ENCODE measurements at regions not wholly inside any gene's neighbourhood (a gene's known extent, or its start where the extent isn't known, plus 50 kb on each side); places are given as distances from the start of the nearest gene placed in this dataset.
"Not testable (repeated sequence)": the region's sequence is repeated elsewhere in the genome, so short reads cannot be mapped to it uniquely, and the experiment has no call there.

- POLR2A ChIA-PET = interaction anchor here (0.6 kb wide), 1 partner anchor 736 kb away, joined by 3 read pairs; the partner anchor contains the start of gene IFT74
- CTCF ChIA-PET = interaction anchor here (0.5 to 0.6 kb wide), 3 partner anchors 59 to 251 kb away, joined by 3 to 5 read pairs (median 5); no protein-coding TSS in a partner anchor
- DNase-seq (ENCODE audit: low read depth, low spot score) = no peak
Measured at GRCh38 chr9:26220367-26220766, 542.1 kb upstream of the TUSC1 start.

DNA sequence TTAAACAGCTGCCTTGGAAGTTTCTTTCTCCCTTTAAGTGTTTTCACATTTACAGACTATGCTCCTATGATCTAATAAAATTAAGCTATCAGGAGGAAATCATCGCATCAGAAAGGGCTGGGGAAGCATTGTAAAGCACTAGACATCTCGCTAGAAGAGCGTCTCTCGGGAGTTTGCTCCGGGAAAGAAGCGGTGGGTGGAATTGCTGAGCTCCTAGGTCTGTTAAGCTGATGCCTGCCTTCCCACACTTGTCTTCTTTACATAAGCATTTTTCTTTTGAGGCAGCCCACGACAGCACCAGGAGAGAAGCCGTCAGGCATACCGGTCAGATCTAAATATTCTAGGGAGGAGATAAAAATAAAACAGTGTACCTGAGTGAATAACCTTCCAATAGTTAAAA lies 541.7 kb upstream of the TUSC1 start:
- CTCF ChIA-PET = interaction anchor here (0.5 kb wide), 2 partner anchors 59 to 70 kb away, joined by 5 read pairs; no protein-coding TSS in a partner anchor
- POLR2A ChIA-PET = interaction anchor here (0.6 kb wide), 1 partner anchor 736 kb away, joined by 3 read pairs; the partner anchor contains the start of gene IFT74
- no peak for TF ChIP-seq CTCF (IDR thresholded peaks at IDR 0.05; ENCODE audit: low read depth, low read length)
- peaks cover 7% of the 10 kb centered on the region; the same call in 1 of the 2 replicates for H3K9me3 ChIP-seq (ENCODE audit: control insufficient read depth, insufficient read depth, low read length)
- H3K27ac ChIP-seq (ENCODE audit: low read depth, low read length) = no peak overlapping the region
- DNase-seq (ENCODE audit: low read depth, low spot score) = no peak
- H3K27me3 ChIP-seq (ENCODE audit: control insufficient read depth, insufficient read depth, low read length) = no peaks in the 10 kb centered on the region
- no peak overlapping the region for H3K4me3 ChIP-seq (ENCODE audit: low read depth, low read length)

More at GRCh38 chr9:26220367-26220766, 542.1 kb upstream of the TUSC1 start:
- Histone ChIP-seq H3K4me3 (ENCODE audit: low read depth, low read length) (no peak overlapping the region), H3K27ac (ENCODE audit: low read depth, low read length) (no peak overlapping the region), H3K9me3 (ENCODE audit: control insufficient read depth, insufficient read depth, low read length) (0 out of 2 replicates have a peak, but pooled peaks cover 5% of the 10 kb centered on the region), H3K27me3 (ENCODE audit: control insufficient read depth, insufficient read depth, low read length) (no peaks in the 10 kb centered on the region)
- no peak for TF ChIP-seq CTCF (IDR thresholded peaks at IDR 0.05; ENCODE audit: low read depth, low read length)

DNA sequence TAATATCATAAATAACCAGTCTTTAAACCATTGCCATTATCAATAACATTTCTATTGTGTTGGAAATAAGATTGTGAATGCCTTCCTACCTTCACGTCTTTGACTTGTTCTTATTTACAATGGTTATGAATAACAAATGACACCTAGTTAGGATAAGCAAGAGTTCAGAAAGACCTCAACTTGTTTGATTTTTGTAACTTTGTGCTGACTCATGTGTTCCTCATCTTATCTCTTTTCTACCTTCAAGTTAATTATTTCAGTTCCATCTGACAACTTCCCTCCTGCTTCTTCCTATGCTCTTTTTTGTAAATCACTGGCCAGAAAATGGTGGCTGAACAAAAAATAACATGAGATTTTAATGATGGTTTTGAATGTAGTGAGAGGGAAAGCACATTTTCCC lies 538.5 kb upstream of the TUSC1 start:
- H3K27me3 ChIP-seq (ENCODE audit: control insufficient read depth, insufficient read depth, low read length) = no peaks in the 10 kb centered on the region
- ChIA-PET POLR2A (no interaction called here), CTCF (no interaction called here)
- no peak for TF ChIP-seq CTCF (IDR thresholded peaks at IDR 0.05; ENCODE audit: low read depth, low read length)
- H3K9me3 ChIP-seq (ENCODE audit: control insufficient read depth, insufficient read depth, low read length) = peaks cover 11% of the 10 kb centered on the region; the same call in 1 of the 2 replicates
- no peak for DNase-seq (ENCODE audit: low read depth, low spot score)
- H3K27ac ChIP-seq (ENCODE audit: low read depth, low read length) = no peak overlapping the region
- no peak overlapping the region for H3K4me3 ChIP-seq (ENCODE audit: low read depth, low read length)

DNA sequence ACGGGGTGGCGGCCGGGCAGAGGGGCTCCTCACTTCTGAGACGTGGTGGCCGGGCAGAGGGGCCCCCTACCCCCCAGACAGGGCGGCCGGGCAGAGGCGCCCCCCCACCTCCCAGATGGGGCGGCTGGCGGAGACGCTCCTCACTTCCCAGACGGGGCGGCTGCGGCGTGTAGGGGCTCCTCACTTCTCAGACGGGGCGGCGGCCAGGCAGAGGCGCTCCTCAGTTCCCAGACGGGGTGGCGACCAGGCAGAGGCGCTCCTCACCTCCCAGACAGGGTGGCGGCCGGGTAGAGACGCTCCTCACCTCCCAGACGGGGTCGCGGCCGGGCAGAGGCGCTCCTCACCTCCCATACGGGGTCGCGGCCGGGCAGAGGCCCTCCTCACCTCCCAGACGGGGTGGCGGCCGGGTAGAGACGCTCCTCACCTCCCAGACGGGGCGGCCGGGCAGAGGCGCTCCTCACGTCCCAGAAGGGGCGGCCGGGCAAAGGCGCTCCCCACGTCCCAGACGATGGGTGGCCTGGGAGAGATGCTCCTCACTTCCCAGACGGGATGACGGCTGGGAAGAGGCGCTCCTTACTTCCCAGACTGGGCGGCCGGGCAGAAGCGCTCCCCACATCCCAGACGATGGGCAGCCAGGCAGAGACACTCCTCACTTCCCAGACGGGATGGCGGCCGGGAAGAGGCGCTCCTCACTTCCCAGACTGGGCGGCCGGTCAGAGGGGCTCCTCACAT lies 536.6 kb upstream of the TUSC1 start:
- H3K9me3 ChIP-seq (ENCODE audit: control insufficient read depth, insufficient read depth, low read length) = peaks cover 11% of the 10 kb centered on the region; the same call in 1 of the 2 replicates
- H3K27ac ChIP-seq (ENCODE audit: low read depth, low read length); CTCF ChIA-PET; POLR2A ChIA-PET; DNase-seq (ENCODE audit: low read depth, low spot score); H3K4me3 ChIP-seq (ENCODE audit: low read depth, low read length); H3K27me3 ChIP-seq (ENCODE audit: control insufficient read depth, insufficient read depth, low read length): not testable (repeated sequence)

DNA sequence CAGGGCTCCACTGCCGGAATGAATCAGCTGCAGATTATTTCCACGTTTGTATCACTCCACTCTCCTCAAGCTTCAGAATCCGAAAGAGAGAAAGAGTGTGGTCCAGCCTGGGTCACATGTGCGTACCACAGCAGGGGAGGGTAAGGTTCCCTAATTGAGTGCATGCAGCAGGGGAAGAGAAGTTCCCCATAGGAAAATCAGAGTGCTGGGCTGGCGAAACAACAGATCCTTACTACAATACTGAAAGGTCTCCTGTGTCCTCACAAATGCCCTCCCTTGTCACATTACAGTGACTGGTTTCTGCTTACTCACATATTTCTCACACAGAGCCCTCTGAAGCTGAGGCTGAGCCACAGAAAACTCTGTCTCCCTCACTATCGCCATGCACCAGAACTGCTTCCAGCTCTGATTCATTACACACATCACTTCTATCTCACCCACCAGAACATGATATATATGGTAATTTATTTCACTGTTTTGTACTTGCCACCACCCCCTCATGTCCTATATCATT lies 532.2 kb upstream of the TUSC1 start:
- Histone ChIP-seq H3K9me3 (ENCODE audit: control insufficient read depth, insufficient read depth, low read length) (peaks cover 7% of the 10 kb centered on the region; the same call in 1 of the 2 replicates), H3K27ac (ENCODE audit: low read depth, low read length) (no peak overlapping the region), H3K27me3 (ENCODE audit: control insufficient read depth, insufficient read depth, low read length) (no peaks in the 10 kb centered on the region), H3K4me3 (ENCODE audit: low read depth, low read length) (no peak overlapping the region)
- no peak for TF ChIP-seq CTCF (IDR thresholded peaks at IDR 0.05; ENCODE audit: low read depth, low read length)
- ChIA-PET CTCF (no interaction called here), POLR2A (no interaction called here)
- DNase-seq (ENCODE audit: low read depth, low spot score) = no peak

Data from AG04450 (cell line).